CD4-positive, alpha-beta T cell treated with Interleukin-21 for 1 hour (primary cell): ENCODE measurements at regions not wholly inside any gene's neighbourhood (a gene's known extent, or its start where the extent isn't known, plus 50 kb on each side); places are given as distances from the start of the nearest gene placed in this dataset.
"Not testable (repeated sequence)": the region's sequence is repeated elsewhere in the genome, so short reads cannot be mapped to it uniquely, and the experiment has no call there.

Experiments
- DNase-seq: peaks from one replicate; pipeline ENCODE4 v3.0.0-alpha.2; 2020

DNA sequence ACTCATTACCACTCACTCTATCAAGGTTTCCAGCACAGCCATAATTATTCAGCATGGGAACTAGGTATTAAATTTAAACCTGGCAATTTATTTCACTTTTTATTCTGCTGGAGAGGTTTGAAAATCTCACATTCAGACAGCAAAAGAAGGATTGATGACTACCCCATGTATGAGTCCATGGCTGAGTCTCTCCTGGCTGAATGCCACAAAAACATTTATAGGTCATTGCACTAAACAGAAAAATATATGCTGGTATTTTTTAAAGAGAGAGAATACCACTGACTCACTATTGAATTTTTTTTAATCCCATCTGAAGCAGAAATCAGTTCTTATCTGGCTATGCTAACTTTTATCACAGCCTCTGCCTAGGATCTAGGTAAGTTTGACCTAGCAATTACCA is 336.3 kb downstream of the PPP1R3A start:
- no peak for DNase-seq

DNA sequence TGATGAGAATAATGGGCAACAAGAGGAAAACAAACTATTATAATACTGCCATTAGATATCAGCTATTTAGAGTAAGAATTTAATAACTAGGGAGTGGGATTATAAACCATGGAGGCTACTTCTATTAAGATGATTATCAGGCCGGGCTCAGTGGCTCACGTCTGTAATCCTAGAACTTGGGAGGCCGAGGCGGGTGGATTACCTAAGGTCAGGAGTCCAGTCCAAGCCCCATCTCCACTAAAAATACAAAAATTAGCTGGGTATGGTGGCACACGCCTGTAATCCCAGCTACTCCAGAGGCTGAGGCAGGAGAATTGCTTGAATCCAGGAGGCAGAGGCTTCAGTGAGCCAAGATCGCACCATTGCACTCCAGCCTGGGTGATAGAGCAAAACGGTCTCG is 355.6 kb downstream of the PPP1R3A start:
- not testable (repeated sequence) for DNase-seq

GRCh38 chr7:113562801-113563200 is 356.0 kb downstream of the PPP1R3A start:
- no peak for DNase-seq

DNA sequence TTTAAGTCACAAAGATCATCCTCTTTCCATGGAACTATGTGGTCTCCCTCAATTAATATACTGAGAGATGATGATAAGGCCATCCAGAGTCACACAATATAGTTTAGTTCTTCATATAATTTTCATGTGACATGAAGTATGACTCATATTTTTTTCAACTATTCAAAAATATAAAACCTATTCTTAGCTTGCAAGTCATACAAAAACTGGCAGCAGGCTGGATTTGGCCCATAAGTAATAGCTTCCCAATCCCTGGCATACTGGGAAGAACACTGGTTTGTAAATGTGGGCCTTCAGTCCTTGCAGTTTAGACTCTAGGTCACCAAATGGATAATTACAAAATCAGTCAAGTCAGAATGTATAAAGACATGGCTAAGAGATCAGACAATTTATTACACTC is 356.6 kb downstream of the PPP1R3A start:
- no peak for DNase-seq

- DNase-seq = no peak
Measured at GRCh38 chr7:113561446-113561845, 357.4 kb downstream of the PPP1R3A start.

DNA sequence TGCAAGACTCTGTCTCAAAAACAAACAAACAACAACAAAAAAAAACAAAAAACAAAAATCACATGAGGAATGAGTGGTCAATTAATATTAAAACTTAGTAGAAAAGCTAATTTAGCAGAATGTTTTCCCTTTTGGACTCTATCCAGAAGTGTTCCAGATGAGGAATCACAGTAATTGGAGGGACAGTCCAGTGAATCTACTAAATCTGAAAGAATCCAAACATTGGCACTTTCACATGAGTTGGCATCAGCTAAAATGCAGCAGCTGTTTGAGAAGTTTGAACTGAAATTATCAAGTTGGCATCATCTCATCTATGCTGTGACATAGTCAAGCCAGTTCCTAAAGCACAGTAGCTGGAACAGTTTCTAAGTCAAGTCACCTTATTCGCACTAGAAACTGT is 367.8 kb downstream of the PPP1R3A start:
- DNase-seq = no peak

DNA sequence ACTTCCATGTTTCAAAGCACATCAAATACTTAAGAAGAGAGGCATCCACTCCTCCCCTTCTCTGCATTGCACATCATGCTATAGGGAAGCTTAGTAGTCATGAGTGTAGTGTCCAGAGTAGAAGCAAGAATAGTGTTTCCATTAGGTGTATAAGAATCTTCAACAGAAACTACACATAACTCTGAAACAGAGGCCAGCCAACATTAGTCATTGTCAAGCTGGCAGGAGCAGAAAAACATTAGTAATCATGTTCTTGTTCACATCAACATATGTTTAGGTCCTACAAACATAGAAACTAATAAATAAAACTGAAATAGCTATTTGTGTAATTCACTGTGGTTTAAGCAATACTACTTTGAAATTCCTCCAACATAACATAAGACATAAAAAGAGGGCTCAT is 370.2 kb downstream of the PPP1R3A start:
- DNase-seq = no peak

DNA sequence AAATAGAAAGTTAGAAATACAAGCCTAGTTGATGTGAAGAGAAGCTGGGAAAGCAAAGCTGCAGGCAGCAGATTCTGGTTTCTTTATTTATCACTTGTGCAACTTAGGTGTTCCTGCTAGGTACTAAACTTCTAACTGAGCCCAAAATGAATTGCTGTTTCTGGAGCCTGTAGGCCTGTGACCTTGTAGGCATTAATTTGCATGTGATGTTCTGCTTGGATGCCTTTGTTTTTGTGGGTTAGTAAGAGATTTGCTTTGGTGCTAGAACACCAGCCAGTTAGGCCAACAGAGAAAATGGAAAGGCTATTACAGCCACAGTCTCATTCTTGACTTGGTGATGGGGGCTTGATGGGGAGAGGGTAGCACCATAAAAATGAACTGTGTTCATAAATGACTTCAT is 370.7 kb downstream of the PPP1R3A start:
- no peak for DNase-seq

DNA sequence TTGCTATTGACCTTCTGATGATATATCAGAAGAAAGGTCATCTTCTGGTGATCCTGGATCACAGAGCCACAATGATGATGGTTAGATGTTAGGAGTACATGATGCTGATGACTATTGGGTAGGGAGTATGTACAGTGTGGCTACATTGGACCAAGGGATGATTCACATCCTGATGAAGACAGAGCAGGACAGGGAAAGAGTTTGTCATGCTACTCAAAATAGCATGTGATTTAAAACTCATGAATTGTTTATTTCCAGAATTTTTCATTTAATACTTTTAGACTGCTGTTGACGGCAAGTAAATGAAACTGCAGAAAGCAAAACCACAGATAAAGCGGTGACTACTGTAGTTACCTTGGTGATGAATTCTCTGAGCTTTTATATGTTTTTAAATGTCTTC is 397.3 kb downstream of the PPP1R3A start:
- DNase-seq = no peak

- DNase-seq = no peak
Measured at GRCh38 chr7:113519472-113519871, 399.3 kb downstream of the PPP1R3A start.

GRCh38 chr7:113504691-113505090 is 386.3 kb upstream of the SMIM30 start:
- DNase-seq = no peak

DNA sequence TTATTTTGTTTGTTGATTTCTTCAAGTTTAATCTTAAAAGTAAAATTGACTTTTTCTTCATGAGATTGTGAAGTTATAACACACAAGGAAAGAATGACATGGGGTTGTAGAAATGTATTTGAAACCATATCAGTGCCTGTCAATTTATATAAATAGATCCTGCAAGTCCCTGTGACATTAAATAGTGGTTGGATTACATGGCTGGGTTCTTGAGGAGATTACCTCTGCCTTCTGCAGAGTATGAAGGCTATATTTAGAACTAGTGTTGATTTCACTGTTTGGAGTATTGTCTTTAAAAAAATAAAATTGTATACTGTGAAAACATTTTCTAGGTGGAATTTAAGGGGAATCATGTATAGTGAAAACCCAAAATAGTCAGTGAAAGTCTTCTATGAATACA is 385.8 kb upstream of the SMIM30 start:
- no peak for DNase-seq

DNA sequence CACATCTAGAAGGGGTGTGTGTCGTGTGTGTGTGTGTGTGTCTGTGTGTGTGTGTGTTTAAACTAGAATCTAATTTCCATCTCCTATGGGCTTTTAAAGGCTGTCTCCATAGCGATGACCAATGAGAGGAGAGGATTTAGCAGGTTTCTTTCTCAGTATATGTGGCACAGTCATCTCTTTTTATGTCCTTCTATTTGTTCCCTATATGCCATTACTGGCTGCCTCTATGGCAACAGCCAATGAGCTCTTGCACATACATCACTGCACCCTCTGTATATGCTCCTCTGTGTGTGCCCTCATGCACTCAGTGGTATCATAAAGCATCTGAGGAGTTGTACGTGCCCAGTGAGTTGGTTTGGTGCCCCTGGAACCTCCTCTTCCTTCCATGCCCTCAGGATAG is 378.2 kb upstream of the SMIM30 start:
- DNase-seq = not testable (repeated sequence)

DNA sequence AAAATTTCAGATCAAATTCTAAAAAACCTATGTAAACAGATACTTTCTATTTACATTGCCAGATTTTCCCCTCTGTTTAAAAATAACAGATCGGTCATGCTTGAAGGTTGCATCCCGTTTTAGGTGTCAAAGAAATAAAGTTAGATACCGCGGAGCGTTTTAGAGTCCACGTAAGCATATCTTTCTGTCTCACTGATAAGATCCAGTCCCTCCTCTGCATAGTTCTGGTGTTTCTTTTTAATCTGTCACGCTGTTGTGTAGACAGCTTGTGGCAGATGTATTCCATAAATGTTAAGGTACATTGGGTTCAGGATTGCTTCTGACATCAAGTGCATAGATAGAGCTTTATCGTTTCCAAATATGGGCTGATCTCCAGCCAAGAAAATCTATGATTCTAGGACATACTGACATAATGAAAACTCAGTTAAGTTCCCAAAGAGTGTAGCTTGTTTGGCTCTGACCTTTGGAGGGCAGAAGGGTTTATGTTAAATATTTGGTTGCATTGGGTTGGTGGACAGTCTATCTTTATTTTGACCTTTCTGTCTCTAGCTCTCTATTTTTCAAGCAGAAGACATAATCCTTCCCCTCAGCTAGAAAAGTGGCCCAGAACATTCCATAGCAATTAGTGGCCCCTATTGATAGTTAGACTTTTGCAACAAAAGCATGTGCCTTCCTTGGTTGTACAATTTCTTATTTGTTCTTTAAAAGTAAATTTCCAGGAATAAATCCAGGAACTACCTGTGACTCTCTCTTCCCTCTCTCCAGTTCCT is 376.6 kb upstream of the SMIM30 start:
- not testable (repeated sequence) for DNase-seq

- DNase-seq = no peak
Measured at GRCh38 chr7:113491305-113491704, 373.0 kb upstream of the SMIM30 start.

GRCh38 chr7:113487925-113488731 is 369.8 kb upstream of the SMIM30 start:
- no peak for DNase-seq

DNA sequence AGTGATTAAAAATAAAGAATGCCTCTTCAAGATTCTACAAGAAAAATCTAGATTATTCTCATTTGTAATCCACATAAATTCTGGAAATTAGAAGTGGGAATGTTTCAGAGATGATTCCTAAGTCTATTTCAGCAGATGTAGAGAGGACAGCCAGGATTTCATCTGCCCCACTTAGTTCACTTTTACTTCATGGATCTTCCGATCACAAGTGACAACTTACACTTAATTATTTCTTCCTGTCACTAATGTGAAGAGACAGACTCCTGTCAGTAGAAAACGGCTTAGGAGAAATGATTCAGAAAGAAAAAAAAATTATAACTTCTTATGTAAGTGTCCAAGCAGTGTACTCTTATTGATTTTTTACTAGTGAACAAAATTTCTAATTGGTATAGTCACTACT is 368.2 kb upstream of the SMIM30 start:
- DNase-seq = no peak

DNA sequence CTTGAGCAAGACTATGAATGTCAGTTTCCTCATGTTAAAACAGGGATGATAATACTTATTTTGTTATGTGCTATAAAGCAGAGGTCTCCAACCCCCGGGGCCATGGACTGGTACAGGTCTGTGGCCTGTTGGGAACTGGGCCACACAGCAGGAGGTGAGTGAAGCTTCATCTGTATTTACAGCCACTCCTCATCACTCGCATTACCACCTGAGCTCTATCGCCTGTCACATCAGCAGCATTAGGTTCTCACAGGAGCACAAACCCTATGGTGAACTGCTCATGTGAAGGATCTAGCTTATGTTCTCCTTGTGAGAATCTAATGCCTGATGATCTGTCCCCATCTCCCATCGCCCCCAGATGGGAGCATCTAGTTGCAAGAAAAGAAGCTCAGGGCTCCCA is 365.3 kb upstream of the SMIM30 start:
- DNase-seq = no peak

- DNase-seq = no peak
Measured at GRCh38 chr7:113480537-113480936, 362.2 kb upstream of the SMIM30 start.

- DNase-seq = no peak
Measured at GRCh38 chr7:113464096-113464855, 345.9 kb upstream of the SMIM30 start.

DNA sequence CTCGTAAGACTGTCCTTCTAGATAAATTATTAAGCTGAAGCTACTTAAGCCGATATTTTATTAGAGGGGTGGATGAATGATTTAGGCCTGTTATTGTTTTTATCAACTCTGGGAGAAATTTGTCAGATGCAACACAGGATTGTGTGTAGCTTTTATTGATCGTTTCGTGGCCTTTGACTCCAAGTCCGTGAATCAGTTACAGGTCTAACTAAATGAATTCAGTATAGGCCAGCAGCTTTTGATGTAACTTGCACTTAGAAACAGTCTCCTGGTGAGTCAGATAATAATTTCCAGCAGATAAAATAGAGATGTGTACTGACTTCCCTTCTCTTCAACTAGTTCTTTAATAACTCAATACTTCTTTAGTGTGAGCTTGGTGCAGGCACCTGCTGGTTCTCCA is 341.7 kb upstream of the SMIM30 start:
- DNase-seq = no peak

- DNase-seq = no peak
Measured at GRCh38 chr7:113456533-113456932, 338.2 kb upstream of the SMIM30 start.

DNA sequence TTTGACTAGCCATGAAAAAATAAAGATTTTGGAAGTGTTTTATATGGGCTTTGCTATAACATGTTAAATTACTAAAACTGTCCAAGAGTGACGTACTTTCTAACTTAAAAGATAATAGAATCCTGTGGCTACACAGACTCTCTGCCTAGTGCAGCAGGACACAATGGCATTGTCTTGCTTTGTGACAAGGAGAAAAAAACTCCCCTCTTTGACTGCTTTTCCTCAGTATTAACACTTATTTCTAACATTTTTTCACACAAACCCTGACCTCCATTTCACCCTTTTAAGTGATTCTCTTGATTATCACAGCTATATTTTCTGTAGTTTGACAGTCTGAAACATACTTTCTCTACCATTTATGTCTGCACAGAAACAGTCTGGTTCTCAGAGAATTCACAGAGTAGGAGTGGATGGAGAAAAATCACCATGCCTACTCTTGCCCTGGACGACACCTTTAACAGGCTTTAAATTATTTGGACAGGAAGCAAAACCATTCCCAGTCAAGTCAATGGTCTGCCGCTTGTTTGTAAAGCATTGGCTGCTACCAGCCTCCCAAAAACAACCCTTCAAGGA is 336.3 kb upstream of the SMIM30 start:
- no peak for DNase-seq
